Thoracic aorta (tissue), 2 donors: ENCODE measurements at regions not wholly inside any gene's neighbourhood (a gene's known extent, or its start where the extent isn't known, plus 50 kb on each side); places are given as distances from the start of the nearest gene placed in this dataset.

Experiments
- ATAC-seq: fragments of 150-250 bp; one replicate; pipeline ENCODE4 v1.8.0; 2017; ENCODE audit warnings: low read depth; ENCODE audit not compliant: insufficient number of reproducible peaks, low FRiP score
- DNase-seq: peaks from one replicate; pipeline ENCODE4 v3.0.0-alpha.2; 2020; ENCODE audit warnings: low spot score
- H3K27ac ChIP-seq, 2 donors: fragments of 200-600 bp; sonication (generic); 1 replicate in 1 of 2; 2 replicates in 1 of 2; pipeline ENCODE4 v1.5.1; 2016; ENCODE audit warnings: mild to moderate bottlenecking in 2 of 2, moderate library complexity in 2 of 2
- H3K27me3 ChIP-seq: fragments of 200-600 bp; sonication (generic); replicated peaks from 2 replicates; pipeline ENCODE4 v1.6.0; 2016; ENCODE audit warnings: mild to moderate bottlenecking; ENCODE audit not compliant: insufficient read depth
- H3K36me3 ChIP-seq: fragments of 200-600 bp; sonication (generic); one replicate; pipeline ENCODE4 v1.5.1; 2016
- H3K4me1 ChIP-seq, 2 donors: fragments of 200-600 bp; sonication (generic); 1 replicate in 1 of 2; 2 replicates in 1 of 2; pipeline versions ENCODE4 v1.5.1 to v1.6.0; 2016; ENCODE audit warnings: low read depth in 2 of 2, mild to moderate bottlenecking in 1 of 2; ENCODE audit not compliant: control insufficient read depth in 1 of 2
- H3K4me3 ChIP-seq: fragments of 200-600 bp; sonication (generic); 2 replicates; pipeline ENCODE4 v1.5.1; 2016; ENCODE audit warnings: mild to moderate bottlenecking
- H3K9me3 ChIP-seq: fragments of 200-600 bp; sonication (generic); 2 replicates; pipeline ENCODE4 v1.5.1; 2016
- TF ChIP-seq, protein P1 (sequence below): fragments of 200-600 bp; sonication (generic); IDR thresholded peaks from one replicate; pipeline ENCODE4 v1.5.1; 2019; ENCODE audit warnings: antibody characterized with exemption

- Histone ChIP-seq H3K27me3 (no peaks in the 10 kb centered on the region), H3K9me3 (no peaks in the 10 kb centered on the region), H3K27ac (no peak overlapping the region), H3K36me3 (no peaks in the 10 kb centered on the region), H3K4me1 (no peaks in the 10 kb centered on the region), H3K4me3 (no peak overlapping the region)
- DNase-seq (no peak), ATAC-seq (no peak)
- TF ChIP-seq, protein P1, sequence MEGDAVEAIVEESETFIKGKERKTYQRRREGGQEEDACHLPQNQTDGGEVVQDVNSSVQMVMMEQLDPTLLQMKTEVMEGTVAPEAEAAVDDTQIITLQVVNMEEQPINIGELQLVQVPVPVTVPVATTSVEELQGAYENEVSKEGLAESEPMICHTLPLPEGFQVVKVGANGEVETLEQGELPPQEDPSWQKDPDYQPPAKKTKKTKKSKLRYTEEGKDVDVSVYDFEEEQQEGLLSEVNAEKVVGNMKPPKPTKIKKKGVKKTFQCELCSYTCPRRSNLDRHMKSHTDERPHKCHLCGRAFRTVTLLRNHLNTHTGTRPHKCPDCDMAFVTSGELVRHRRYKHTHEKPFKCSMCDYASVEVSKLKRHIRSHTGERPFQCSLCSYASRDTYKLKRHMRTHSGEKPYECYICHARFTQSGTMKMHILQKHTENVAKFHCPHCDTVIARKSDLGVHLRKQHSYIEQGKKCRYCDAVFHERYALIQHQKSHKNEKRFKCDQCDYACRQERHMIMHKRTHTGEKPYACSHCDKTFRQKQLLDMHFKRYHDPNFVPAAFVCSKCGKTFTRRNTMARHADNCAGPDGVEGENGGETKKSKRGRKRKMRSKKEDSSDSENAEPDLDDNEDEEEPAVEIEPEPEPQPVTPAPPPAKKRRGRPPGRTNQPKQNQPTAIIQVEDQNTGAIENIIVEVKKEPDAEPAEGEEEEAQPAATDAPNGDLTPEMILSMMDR, result no peak
Observed at GRCh38 chr11:97973352-97973857, 1047.3 kb upstream of the CNTN5 start.

GRCh38 chr11:97974798-97975498 lies 1045.8 kb upstream of the CNTN5 start:
- Histone ChIP-seq H3K27me3 (no peaks in the 10 kb centered on the region), H3K27ac (no peak overlapping the region), H3K4me1 (no peaks in the 10 kb centered on the region), H3K36me3 (no peaks in the 10 kb centered on the region), H3K4me3 (no peak overlapping the region), H3K9me3 (no peaks in the 10 kb centered on the region)
- TF ChIP-seq, protein P1, result no peak
- no peak for ATAC-seq
- no peak for DNase-seq

DNA sequence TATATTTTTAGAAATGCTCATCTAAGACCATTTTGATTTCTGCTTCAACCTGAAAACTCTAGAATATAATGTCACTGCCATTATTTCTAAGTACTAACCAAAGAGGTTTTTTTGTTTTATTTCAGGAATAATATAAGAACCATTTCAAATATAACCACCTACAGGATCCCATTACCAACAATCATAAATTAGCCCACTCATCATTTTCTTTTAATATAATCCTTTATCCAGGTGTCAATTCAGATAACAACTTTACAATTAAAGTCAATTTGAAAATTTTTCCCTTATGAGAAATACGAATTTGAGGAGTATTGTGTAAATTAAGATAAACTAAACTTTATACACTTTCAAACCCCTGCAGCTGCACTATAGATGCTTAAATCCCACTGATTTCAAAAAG lies 1043.0 kb upstream of the CNTN5 start:
- ATAC-seq, result no peak
- TF ChIP-seq, protein P1, result no peak
- Histone ChIP-seq H3K9me3 (no peaks in the 10 kb centered on the region), H3K27me3 (no peaks in the 10 kb centered on the region), H3K4me3 (no peak overlapping the region), H3K27ac (no peak overlapping the region), H3K4me1 (no peaks in the 10 kb centered on the region), H3K36me3 (no peaks in the 10 kb centered on the region)
- no peak for DNase-seq

GRCh38 chr11:97979741-97980140 lies 1041.0 kb upstream of the CNTN5 start:
- Histone ChIP-seq H3K4me3 (no peak overlapping the region), H3K27me3 (no peaks in the 10 kb centered on the region), H3K4me1 (no peaks in the 10 kb centered on the region), H3K36me3 (no peaks in the 10 kb centered on the region), H3K9me3 (no peaks in the 10 kb centered on the region), H3K27ac (no peak overlapping the region)
- TF ChIP-seq, protein P1, result no peak
- ATAC-seq (no peak), DNase-seq (no peak)

DNA sequence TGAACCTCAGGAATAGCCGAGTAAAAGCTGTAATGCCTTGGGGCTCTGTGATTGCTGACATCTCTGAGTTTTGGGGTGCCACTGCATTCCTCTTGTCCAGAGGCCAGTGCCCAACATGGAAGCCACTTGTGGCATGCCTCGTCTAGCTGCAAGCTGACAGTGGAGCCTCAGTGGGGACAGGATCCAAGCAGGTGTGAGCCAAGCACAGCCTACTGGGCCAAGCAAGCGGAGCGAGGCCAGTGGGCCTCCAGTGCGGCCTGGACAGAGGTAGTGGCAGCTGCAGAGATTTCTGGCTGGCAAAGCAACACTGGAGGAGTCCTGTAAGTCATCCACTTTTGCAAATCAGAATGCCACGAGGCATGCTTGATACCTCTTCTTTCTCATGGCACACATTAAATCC lies 1038.2 kb upstream of the CNTN5 start:
- no peak for ATAC-seq
- Histone ChIP-seq H3K9me3 (no peaks in the 10 kb centered on the region), H3K27ac (no peak overlapping the region), H3K27me3 (no peaks in the 10 kb centered on the region), H3K4me1 (no peaks in the 10 kb centered on the region), H3K4me3 (no peak overlapping the region), H3K36me3 (no peaks in the 10 kb centered on the region)
- no peak for DNase-seq
- TF ChIP-seq, protein P1, result no peak
